Right lobe of liver (tissue), 6 donors: ENCODE measurements at regions not wholly inside any gene's neighbourhood (a gene's known extent, or its start where the extent isn't known, plus 50 kb on each side); places are given as distances from the start of the nearest gene placed in this dataset.

Source experiments
- ATAC-seq, 4 donors: fragments of 200-7000 bp; cut with Tn5 transposase; one replicate each; pipeline ENCODE4 v1.9.1; 2020; ENCODE audit warnings: mild to moderate bottlenecking in 4 of 4, moderate library complexity in 4 of 4
- DNase-seq, 3 donors: peaks; one replicate each; pipeline ENCODE4 v3.0.0-alpha.2; 2020
- H3K27ac ChIP-seq, 3 donors: fragments of 200-600 bp; one replicate each; pipeline ENCODE4 v1.8.0; 2022
- H3K27me3 ChIP-seq, 2 donors: fragments of 200-600 bp; one replicate each; pipeline ENCODE4 v1.8.0; 2022
- H3K36me3 ChIP-seq, 4 donors: fragments of 200-600 bp; sonication (generic) in 1 of 4; one replicate each; pipeline versions ENCODE4 v1.5.1 to v1.8.0; 2017 to 2022; ENCODE audit warnings: control low read depth in 1 of 4
- H3K4me1 ChIP-seq, 4 donors: fragments of 200-600 bp; sonication (generic) in 1 of 4; one replicate each; pipeline versions ENCODE4 v1.5.1 to v1.8.0; 2017 to 2022; ENCODE audit warnings: control low read depth in 1 of 4
- H3K4me3 ChIP-seq, 3 donors: fragments of 200-600 bp; one replicate each; pipeline ENCODE4 v1.8.0; 2022
- H3K9me3 ChIP-seq, 4 donors: fragments of 200-600 bp; sonication (generic) in 1 of 4; one replicate each; pipeline versions ENCODE4 v1.5.1 to v1.8.0; 2017 to 2022; ENCODE audit warnings: control low read depth in 1 of 4
- POLR2A ChIP-seq: fragments of 450-650 bp; IDR thresholded peaks from one replicate; pipeline ENCODE4 v1.6.1; 2017; ENCODE audit warnings: antibody characterized with exemption, mild to moderate bottlenecking
- WGBS: methylation state at CpG from one replicate; pipeline ENCODE4 v1.1.6; 2018; ENCODE audit warnings: low coverage, low lambda C conversion rate; ENCODE audit not compliant: insufficient coverage; ENCODE audit errors: missing lambda C conversion rate; 5-methylcytosine and 5-hydroxymethylcytosine counted together
- intact Hi-C, 2 donors: fragments of 100-400 bp; cut with DNase I; formaldehyde crosslinking; loops; one replicate each; pipeline versions ENCODE4 v1.11.2 to v1.14.1; 2022
- TF ChIP-seq, protein P1 (sequence below), 4 donors: fragments of 200-600 bp in 3 of 4; fragments of 450-650 bp in 1 of 4; IDR thresholded peaks; one replicate each; pipeline versions ENCODE4 v1.5.1 to v1.8.0; 2016 to 2022; ENCODE audit warnings: antibody characterized with exemption in 4 of 4, mild to moderate bottlenecking in 2 of 4
- donor health status: DM: no; HTN: yes; CAD: no.
- donor health status: DM: no; HTN: no; CAD: no.
- donor health status: DM: no; HTN: no; CAD: no.
- donor health status: DM: no; HTN: yes; CAD: no.
- donor health status: DM: no; HTN: yes; CAD: no.

DNA sequence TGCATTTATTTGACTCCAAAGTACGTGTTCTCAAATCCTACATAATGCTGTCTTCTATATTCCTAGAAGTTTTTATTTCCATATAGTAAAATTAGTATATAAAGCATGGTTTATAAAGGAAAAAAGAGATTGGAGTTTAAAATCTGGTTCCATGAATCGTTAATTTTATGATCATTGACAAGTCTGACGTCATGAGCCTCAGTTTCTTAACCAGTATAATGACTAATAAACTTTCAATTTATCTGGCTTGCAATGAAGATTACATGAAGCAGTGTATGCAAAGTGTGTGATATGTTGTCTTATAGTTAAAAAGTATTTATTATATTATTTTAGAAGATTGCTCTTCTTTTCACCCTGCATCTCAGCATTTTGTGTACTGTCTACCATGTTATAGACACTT is 421.4 kb upstream of the LRRC7 start:
- ATAC-seq (no peak), DNase-seq (no peak)
- Histone ChIP-seq H3K4me1 (no peaks in the 10 kb centered on the region), H3K4me3 (no peak overlapping the region), H3K36me3 (no peaks in the 10 kb centered on the region), H3K27ac (no peak overlapping the region), H3K9me3 (no peaks in the 10 kb centered on the region), H3K27me3 (no peaks in the 10 kb centered on the region)
- TF ChIP-seq, protein P1, sequence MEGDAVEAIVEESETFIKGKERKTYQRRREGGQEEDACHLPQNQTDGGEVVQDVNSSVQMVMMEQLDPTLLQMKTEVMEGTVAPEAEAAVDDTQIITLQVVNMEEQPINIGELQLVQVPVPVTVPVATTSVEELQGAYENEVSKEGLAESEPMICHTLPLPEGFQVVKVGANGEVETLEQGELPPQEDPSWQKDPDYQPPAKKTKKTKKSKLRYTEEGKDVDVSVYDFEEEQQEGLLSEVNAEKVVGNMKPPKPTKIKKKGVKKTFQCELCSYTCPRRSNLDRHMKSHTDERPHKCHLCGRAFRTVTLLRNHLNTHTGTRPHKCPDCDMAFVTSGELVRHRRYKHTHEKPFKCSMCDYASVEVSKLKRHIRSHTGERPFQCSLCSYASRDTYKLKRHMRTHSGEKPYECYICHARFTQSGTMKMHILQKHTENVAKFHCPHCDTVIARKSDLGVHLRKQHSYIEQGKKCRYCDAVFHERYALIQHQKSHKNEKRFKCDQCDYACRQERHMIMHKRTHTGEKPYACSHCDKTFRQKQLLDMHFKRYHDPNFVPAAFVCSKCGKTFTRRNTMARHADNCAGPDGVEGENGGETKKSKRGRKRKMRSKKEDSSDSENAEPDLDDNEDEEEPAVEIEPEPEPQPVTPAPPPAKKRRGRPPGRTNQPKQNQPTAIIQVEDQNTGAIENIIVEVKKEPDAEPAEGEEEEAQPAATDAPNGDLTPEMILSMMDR (IDR thresholded peaks at IDR 0.05), result no peak
- TF ChIP-seq POLR2A, result no peak
- 34% methylated on average over 3 of the region's 3 CpGs for WGBS
- intact Hi-C loops, result no loop called here

DNA sequence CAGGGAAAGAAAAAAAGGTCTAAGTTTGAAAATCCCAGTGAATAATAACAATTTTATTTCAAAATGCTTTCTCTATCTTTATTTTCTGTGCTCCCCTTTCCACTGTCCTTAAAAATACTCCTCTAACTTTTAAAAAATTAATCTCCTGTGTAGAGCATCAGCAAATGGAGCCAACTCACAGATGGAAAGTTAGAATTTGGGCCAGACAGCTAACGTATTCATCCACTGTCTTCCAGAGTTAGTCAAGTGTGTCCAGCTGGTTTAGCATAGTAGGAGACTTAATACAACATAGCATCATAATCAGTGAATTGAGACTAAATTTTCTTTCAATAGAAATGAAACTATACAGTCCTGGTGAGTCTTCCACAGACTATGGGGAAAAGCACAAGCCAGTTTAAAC is 419.0 kb upstream of the LRRC7 start:
- Histone ChIP-seq H3K4me3 (no peak overlapping the region), H3K4me1 (no peaks in the 10 kb centered on the region), H3K27ac (no peak overlapping the region), H3K9me3 (no peaks in the 10 kb centered on the region), H3K36me3 (no peaks in the 10 kb centered on the region), H3K27me3 (no peaks in the 10 kb centered on the region)
- intact Hi-C loops, result no loop called here
- no peak for ATAC-seq
- DNase-seq, result no peak
- WGBS, result 73% methylated on average over 1 of the region's 1 CpG
- TF ChIP-seq, protein P1 (IDR thresholded peaks at IDR 0.05), result no peak
- TF ChIP-seq POLR2A, result no peak

DNA sequence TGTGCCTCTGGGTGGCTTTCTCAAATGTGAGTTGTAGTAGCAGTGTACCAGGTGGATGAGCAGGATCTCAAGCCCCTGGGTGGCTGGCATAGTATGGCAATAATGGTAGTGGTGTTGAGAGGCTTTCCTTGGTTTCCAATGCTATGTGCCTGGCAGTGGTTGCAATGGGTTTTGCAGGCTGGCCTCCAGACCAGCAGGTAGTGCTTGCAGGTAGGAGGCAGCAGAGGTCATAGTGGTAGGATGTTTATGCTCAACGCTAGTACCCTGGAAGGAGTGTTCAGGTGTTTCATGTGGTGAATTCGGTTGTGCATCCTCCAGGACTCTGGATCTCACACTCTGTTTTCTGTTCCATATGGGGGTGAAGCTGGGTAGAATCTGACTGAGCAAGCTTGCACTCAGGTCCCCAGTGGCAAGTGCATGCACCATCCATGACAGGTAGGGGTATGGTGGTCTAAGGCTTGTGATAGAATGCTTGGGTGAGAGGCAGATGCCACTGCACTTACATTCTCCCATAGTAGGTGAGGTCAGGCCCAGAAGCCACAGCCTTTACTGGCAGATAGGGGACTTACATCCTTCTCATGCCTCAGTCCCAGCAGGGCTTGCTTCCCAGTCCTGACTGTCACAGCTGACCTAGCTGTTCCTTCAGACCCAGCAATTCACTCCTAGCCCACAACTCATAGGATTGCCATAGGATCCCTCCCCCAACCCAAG is 410.5 kb upstream of the LRRC7 start:
- ATAC-seq, result no peak
- Histone ChIP-seq H3K4me1 (no peaks in the 10 kb centered on the region), H3K27ac (no peak overlapping the region), H3K27me3 (no peaks in the 10 kb centered on the region), H3K4me3 (no peak overlapping the region), H3K36me3 (no peaks in the 10 kb centered on the region), H3K9me3 (no peaks in the 10 kb centered on the region)
- intact Hi-C loops, result no loop called here
- DNase-seq, result no peak
- no CpG with 5 or more reads among the region's 2 CpGs for WGBS
- TF ChIP-seq POLR2A, result no peak
- TF ChIP-seq, protein P1 (IDR thresholded peaks at IDR 0.05), result no peak

DNA sequence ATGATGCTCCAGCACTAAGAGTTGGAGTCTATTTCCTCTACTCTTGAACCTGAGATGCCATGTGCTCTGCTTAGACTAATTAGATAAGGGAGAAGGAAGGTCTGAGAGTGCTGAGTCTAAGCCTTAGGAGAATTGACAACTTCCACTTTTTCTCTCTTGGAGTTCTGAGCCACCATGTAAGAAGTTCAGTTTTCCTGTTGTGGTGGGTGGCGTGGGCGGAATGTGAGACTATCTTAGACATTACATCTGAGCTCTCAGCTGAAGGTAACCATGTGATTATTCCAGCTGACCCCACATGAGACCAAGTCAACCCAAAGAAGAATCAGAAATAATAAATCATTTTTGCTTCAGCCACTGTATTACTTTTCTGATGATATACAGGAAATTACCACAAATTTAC is 404.5 kb upstream of the LRRC7 start:
- H3K27me3 ChIP-seq, result no peaks in the 10 kb centered on the region
- no peak for DNase-seq
- intact Hi-C loops, result no loop called here
- no peaks in the 10 kb centered on the region for H3K36me3 ChIP-seq
- H3K9me3 ChIP-seq, result no peaks in the 10 kb centered on the region
- H3K4me1 ChIP-seq, result no peaks in the 10 kb centered on the region
- no peak overlapping the region for H3K4me3 ChIP-seq
- H3K27ac ChIP-seq, result no peak overlapping the region
- ATAC-seq, result no peak
- 80% methylated on average over 1 of the region's 2 CpGs for WGBS
- TF ChIP-seq, protein P1 (IDR thresholded peaks at IDR 0.05), result no peak
- no peak for TF ChIP-seq POLR2A

DNA sequence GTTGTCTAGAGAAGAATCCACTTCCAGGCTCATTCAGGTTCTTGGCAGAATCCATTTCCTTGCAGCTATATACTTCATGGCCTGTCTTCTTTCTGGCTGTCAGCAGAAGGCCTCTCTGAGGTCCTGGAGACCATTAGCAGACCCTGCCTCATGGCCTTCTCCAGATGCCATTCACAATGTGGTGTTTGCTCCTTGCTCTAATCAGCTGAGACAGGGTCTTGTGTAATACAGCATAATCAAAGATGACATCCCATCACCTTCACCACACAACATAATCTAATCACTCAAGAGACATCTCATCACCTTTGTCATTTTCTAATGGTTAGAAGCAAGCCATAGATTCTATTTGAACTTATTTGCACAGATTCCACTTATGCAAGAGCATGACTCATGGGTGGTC is 403.9 kb upstream of the LRRC7 start:
- no peak overlapping the region for H3K4me3 ChIP-seq
- ATAC-seq (no peak), DNase-seq (no peak)
- no peaks in the 10 kb centered on the region for H3K4me1 ChIP-seq
- H3K9me3 ChIP-seq, result no peaks in the 10 kb centered on the region
- H3K36me3 ChIP-seq, result no peaks in the 10 kb centered on the region
- TF ChIP-seq, protein P1 (IDR thresholded peaks at IDR 0.05), result no peak
- no peak for TF ChIP-seq POLR2A
- intact Hi-C loops, result no loop called here
- H3K27me3 ChIP-seq, result no peaks in the 10 kb centered on the region
- no peak overlapping the region for H3K27ac ChIP-seq
